Gastroesophageal sphincter (tissue), 3 donors: ENCODE measurements at regions not wholly inside any gene's neighbourhood (a gene's known extent, or its start where the extent isn't known, plus 50 kb on each side); places are given as distances from the start of the nearest gene placed in this dataset.

ENCODE experiments used
- CTCF ChIP-seq, 4 experiments: fragments of 200-600 bp in 2 of 4; fragments of 450-650 bp in 2 of 4; sonication (generic) in 1 of 4; IDR thresholded peaks; one replicate each; pipeline ENCODE4 v1.5.1; 2017 to 2019; ENCODE audit warnings: antibody characterized with exemption in 4 of 4, mild to moderate bottlenecking in 2 of 4, moderate library complexity in 2 of 4
- EP300 ChIP-seq: sonication (generic); formaldehyde crosslinking; IDR thresholded peaks from one replicate; pipeline ENCODE4 v1.6.1; 2017; ENCODE audit warnings: antibody characterized with exemption, mild to moderate bottlenecking
- POLR2A ChIP-seq, 2 donors: fragments of 450-650 bp; IDR thresholded peaks; one replicate each; pipeline ENCODE4 v1.6.1; 2017; ENCODE audit warnings: antibody characterized with exemption in 2 of 2, mild to moderate bottlenecking in 2 of 2, moderate library complexity in 1 of 2
- POLR2AphosphoS5 ChIP-seq: sonication (generic); formaldehyde crosslinking; IDR thresholded peaks from one replicate; pipeline ENCODE4 v1.6.1; 2017; ENCODE audit warnings: antibody characterized with exemption

GRCh38 chr1:73759011-73759410 is 439.0 kb downstream of the LRRIQ3 start:
- TF ChIP-seq CTCF (IDR thresholded peaks at IDR 0.05), result no peak
- no peak for TF ChIP-seq POLR2A (IDR thresholded peaks at IDR 0.05)
- no peak for TF ChIP-seq POLR2AphosphoS5
- no peak for TF ChIP-seq EP300
